SW 1271 (cell line): ENCODE measurements at regions not wholly inside any gene's neighbourhood (a gene's known extent, or its start where the extent isn't known, plus 50 kb on each side); places are given as distances from the start of the nearest gene placed in this dataset.
"Not testable (repeated sequence)": the region's sequence is repeated elsewhere in the genome, so short reads cannot be mapped to it uniquely, and the experiment has no call there.

Source experiments
- DNase-seq, 2 experiments: peaks; one replicate each; lab custom pipeline; 2025; lab: John Stamatoyannopoulos, UW

DNA sequence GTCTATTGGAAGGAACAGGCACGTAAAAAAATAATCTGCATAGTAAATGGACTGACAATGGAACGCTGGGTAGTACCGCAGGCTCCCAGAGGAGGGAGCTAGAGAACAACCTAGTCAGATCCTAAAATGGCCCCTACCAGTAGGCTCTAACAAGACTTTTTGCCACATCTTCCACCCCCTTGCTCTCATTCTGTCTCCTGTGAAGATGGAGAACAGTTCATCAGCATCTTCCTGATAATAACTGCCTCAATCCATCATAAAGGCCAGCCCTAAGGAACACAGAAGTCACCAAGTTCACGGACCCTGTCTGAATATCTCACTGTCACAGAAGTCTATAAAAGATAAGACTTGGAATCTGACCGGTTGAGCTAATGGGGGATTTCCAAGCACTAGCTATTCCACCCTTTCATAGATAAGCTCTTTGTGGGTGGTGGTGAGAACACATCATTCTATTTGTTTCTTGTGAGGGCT is 133.4 kb downstream of the SLC1A3 start:
- DNase-seq: peak; percentile 42 to 72

DNA sequence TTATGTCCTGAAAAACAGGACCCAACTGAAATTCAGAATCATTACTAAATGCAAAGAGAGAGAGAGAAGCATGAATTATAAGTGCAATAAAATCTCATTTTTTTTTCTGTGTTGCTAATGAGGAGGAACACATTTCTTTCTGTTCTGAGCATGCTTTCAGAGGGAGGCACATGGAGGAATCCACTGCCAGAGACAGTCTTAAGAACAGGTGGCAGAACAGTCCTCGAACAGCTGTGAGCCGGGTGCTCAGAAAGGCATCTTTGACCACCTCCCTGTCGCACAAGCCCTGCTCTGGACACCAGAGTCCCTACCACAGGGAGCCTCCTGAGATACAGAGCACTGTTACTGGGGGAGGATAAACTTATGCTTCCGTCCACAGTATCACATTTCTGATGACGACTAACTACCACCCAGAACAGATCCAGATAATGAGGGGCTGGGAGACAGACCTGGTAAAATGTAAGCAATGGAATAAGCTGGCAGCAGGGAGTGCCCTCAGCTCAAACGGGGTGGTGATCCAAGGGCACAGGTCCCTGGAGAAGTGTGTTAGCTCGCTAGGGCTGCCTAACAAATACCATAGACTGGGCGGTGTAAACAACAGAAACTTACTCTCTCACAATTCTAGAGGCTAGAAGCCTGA is 134.0 kb downstream of the SLC1A3 start:
- no peak for DNase-seq

DNA sequence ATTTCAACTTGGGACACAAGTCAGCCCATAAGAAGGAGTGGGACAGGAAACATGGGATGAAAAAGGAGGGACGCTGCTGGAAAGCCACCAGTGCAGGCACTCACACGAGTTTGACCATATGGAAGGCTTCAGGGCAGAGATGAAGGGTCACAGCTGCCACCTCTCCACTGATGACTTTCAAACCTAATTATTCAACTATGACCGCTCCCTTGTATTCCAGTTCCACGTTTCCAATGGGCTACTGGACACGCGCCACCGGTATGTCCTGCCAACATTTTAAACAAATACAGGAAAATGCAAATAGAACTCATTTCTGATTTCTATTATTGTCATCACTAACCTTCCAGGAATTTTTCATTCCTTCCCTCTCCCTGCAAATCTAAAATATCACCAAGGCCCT is 134.7 kb downstream of the SLC1A3 start:
- DNase-seq: no peak

DNA sequence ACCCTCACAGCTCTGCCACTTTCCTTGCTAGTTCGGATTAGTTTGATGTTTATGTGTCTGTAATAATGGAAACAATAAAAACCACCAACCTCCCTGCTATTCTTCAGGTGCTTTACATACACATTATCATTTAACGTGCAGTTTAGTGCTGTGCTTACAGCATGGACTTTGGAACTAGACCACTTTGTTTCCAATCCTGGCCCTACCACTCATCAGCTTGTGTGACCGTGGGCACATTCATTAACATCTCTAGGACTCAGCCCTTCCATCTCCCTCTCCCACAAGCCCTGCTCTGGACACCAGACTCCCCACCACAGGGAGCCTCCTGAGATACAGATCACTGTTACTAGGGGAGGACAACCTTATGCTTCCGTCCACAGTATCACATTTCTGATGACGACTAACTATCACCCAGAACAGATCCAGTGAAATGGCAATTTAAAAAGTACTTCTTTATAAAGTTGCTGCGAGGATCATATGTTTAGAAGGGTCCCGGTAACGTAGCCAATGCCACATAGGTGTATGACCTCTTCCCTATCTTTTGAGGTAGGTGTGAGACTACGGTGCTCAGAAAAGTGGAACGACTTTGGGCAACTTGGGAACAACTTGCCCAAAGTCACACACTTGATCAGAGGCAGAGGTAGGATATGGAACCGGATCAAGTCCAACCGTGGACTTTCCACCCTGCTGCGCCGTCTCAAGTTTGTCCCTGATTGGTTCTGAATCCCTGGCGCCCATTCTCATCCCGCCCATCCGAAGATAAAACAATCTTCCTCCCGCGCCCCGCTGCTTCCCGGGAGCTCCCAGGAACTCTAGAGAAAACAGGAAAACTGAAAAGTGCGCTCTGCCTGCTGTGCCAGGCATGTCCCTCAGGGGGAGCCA is 132.4 kb upstream of the NIPBL start:
- DNase-seq: peak; percentile 59 to 76

DNA sequence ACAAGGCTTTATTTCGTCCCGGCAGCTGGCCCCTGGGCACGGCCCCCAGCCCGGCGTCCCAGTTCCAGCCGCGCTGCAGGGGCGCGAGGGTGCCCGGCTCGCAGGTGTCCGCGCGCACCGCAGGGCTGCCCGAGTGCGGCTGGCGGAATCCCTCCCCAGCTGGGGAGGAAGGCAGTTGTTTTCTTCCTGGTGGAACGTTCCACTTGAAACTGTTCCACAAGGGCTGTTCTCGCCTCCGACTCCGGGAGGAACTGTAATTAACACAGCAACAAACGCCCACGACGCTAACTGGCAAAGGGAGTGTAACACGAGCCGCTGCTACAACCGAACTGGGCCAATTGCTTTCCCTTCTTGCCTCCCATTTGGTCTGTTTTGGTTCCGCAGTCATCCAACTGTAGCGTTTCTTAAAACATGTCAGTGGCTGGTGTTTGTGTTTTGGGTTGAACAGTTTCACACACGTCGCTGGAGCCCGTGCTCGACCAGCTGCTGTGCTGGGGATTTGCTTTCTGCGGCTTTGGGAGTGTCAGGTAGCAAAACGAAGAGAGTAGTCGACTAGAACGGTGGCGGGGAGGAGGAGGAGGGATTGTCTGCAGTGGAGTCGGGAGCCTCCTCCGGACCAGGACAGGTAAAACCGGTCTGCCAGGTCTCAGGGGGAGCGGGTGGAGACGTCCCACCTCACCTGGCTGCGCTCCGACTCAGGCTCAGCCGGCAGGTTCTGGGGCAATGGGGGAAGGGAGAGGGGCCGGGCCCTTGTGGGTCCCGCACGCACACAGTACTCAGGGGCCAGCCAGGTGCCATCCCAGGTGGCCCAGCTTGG is 131.6 kb upstream of the NIPBL start:
- DNase-seq: peak in 1 of 2 experiments; percentile 48

DNA sequence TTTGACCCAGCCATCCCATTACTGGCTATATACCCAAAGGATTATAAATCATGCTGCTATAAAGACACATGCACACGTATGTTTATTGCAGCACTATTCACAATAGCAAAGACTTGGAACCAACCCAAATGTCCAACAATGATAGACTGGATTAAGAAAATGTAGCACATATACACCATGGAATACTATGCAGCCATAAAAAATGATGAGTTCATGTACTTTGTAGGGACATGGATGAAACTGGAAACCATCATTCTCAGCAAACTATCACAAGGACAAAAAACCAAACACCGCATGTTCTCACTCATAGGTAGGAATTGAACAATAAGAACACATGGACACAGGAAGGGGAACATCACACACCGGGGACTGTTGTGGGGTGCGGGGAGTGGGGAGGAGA is 128.8 kb upstream of the NIPBL start:
- not testable (repeated sequence) for DNase-seq

DNA sequence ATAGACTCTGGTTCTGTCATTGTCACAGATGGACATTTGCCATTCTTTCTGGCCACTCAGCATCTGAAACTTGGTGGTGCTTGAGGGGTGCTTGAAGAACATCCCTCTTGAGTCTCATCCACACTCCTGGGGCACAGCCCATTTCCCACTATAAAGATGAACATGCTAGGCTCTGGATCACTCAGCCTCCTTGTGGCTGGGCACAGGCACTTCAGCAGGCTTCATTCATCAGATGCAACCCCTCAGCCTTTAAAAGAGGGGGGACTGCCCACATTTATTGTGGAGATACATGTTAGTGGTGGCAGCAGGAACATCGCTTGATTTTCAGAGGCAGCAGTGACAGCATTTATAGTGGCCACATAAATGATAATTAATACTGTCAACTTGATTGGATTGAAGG is 124.7 kb upstream of the NIPBL start:
- no peak for DNase-seq

DNA sequence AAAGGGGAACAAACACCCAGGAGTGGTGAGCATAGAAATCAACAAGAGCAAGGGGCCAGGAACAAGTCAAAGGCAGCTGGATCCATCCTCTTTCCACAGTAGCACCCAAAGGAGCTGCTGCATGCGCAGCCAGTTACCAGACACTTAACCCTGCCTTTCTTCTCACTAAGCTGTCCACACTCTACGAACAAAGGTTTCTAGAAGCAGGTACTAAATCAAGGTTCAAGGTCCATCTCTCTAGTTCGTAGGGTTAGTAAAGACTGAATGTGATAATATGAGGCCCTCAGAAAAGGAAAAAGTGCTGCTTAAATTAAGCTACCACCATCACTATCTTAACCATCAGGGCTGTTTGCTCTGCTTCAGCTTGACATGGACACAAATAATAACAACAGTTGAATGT is 121.2 kb upstream of the NIPBL start:
- DNase-seq: no peak

DNA sequence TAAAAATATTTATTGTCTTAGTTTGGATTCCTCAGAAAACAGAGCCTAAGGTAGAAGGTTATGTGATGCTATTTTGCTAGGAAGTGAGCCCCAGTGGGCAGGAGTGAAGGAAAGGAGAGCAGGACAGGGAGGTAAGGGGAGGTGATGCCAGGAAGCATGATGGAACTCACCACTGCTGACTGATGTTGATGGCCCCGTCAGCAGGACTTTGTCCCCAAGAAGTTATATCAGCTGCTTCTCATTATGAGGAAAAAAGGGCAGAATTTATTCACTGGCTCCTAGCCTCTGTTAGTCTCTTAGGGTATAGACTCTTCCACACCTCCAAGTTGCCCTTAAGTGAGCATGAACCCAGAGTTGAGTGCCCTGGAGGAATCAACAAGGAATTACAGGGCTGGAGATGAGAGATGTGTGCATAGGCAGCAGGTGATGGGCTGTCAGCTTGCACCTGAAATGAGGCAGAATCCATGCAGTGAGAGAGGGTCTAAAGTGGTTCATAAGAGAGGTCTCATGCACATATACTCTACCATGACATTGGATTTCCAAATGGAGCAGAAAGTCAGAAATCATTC is 120.6 kb upstream of the NIPBL start:
- no peak for DNase-seq

DNA sequence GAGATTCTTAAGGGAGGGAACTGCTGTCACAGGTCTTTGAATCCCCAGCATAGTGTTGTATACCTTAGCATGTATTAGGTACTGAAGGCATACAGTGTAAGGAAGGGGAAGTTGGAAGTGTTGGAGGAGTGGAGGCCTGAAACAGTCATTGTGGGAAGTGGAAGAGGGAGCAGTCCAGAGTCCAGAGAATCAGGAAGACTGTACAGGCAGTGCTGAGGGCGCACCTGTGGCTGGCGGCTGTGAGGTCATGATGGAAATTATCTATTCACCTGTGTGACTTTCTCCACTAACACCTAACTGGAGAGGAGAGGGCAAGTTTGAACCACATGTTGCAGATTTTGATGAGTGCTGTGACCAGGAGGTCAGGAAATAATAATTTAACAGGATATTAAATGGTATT is 119.7 kb upstream of the NIPBL start:
- no peak for DNase-seq

DNA sequence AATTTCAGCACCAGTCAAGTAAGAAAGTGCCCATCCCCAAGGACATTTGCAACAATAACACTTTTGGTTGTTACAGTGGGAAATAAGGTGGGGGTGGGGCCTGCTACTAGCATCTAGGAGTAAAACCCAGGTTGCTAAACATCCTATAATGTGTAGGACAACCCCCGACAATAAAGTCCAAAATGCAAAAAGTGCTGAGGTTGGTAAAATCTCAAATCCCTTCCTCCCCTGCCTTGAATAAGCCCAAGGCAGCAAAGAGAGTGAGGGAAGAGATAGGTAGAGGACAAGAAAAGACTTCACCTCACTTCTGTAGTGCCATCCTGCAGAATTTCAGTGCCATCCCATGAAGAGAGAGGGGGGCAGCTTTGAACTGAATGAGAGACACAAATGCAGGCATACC is 117.5 kb upstream of the NIPBL start:
- no peak for DNase-seq

DNA sequence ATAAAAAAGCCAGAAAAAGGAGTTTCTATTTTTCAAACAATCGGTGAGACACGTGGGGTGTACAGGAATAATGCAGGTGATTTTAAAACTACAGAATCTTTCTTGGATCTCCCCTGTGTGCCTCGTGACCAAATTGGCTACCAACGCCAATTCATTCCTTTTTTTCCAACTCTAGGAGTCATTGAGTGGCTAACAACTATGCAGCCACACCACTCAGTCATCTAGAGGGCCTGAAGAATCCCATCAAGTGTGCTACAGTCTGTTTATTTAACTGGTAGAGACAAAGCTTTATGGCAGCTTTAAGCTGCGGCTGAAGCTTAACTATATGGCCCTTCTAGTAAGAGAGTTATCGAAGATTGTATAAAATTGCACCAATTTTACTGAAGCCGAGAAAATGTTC is 113.1 kb upstream of the NIPBL start:
- no peak for DNase-seq

DNA sequence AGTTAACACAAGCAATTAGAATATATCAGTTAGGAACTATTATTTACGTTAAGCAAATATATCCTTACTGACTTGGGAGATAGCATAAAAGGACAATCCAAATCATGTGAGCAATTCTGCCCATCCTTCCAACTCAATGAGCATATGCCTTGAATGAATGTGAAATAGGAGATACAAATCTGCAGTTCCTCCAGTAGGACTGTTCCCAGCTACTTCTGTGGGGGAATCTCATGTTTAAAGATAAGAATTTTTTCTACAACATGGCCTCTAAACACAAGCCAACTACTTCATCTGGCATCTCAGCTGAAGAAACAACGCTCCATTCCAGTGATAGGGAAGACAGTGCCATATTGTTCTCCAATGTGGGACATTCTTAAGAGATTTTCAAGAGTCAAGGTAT is 110.7 kb upstream of the NIPBL start:
- no peak for DNase-seq

DNA sequence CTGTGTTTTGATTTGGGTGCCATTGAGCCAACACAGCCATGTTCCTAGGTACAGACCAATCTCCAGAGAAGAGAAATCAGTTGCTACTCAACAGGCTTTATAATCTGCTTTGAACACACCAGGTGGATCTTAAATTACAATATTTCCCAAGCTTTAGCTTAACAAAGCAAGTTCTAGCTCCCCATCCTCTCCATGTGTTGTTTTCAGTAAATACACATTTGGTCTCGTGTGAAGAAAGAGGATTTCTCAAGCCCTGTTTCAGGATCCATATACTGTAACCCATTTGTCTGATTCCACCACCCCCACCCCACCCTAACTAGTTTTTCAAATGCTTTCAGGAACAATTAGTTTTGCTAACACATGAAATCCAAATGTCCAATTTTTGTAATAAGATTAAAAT is 109.6 kb upstream of the NIPBL start:
- DNase-seq: no peak

DNA sequence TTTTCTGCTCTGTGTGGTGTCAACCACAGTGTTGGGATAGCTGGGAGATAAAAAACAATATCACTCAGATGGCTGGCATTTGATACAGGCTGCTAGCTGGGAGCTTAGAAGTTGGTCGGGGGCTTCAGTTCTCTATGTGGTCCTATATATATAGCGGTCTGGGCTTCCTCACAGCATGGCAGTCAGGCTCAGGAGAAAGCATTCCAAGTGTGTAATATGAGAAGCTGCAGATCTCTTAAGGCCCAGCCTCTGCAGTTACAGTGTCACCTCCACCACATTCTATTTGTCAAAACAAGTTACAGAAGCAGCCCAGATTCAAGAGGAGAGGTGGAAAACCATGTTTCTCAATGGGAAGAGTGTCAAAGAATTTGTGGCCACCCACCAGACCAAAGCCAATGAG is 108.1 kb upstream of the NIPBL start:
- no peak for DNase-seq

DNA sequence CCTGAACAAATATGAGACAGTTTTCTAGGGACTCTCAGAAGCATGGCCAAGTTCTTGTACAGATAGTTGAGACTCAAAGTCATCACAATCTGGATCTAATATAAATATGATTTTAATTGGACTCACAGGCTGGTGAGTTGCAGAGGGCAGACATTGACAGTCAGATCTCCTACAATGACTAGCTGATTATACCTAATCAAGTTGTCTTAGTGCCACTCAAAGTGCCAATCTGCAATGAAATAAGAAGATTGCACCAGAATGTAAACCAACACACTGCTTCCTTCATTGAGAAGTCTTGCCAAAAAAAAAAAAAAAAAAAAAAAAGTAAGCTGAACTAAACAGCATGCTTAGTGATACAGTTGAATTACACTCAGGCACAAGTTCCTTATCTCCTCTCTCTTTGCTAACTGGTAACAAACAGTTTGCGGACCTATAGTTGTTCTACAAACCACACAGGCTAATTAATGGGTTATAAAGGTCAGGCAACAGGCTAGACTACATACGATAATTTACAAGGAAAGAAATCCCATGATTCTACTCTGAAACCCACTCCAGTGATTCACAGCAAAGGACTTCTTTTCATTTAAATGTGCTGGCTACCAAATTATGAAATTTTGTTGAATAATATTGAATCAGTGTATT is 107.3 kb upstream of the NIPBL start:
- no peak for DNase-seq

DNA sequence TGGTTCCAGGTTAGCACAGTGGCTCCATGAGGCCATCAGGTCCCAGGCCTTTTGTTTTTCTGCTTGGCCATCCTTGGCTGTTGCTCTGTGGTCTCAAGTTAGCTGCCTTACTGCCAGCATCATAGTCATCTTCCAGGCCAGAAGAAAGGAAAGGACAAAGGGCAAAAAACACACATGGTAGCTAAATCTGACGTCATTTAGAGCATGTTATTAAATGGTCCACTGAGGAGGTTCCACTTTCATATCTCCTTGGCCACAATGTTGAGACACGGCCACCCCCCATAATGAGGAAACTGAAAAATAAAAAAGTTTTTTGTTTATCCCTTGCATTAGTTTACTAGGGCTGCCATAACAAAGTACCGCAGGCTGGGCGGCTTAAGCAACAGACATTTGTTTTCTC is 106.4 kb upstream of the NIPBL start:
- DNase-seq: no peak

DNA sequence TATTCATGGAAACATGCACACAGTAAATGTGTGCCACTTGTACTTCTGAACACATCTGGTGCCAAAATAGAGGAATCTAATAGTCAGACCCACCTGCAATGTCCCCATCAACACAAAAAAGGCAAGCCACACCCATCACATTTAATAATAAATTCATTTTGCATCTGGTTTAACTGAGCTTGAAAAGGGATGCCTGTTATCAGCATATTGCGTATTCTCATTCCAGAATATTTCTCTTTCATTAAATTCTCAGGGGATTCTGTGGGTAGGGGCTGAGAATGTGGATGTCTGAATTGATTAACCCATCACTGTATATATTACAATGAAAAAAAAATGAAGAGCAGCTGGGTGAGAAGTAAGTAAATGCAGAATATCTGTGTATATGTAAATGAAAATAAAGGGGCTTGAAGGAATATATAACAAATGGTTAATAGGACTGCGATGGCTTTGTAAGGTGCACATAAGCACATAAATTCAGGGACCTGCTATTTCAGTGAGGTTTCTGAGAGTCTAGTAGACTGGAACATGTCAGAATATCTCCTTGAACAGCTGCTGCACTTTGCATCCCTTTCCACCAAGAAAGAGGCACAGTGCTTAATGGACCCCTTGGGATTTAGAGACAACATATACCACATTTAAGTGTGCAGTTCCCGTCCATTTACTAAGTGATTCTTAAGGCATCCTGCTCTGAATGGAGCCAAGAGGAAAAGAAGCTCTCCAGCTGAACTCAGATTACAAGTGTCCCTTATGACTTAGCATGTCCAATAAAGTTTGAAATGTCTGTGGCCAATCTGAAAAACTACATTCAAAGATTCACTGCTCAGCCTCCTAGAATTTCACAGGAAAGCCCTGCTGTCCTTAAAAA is 104.1 kb upstream of the NIPBL start:
- no peak for DNase-seq

DNA sequence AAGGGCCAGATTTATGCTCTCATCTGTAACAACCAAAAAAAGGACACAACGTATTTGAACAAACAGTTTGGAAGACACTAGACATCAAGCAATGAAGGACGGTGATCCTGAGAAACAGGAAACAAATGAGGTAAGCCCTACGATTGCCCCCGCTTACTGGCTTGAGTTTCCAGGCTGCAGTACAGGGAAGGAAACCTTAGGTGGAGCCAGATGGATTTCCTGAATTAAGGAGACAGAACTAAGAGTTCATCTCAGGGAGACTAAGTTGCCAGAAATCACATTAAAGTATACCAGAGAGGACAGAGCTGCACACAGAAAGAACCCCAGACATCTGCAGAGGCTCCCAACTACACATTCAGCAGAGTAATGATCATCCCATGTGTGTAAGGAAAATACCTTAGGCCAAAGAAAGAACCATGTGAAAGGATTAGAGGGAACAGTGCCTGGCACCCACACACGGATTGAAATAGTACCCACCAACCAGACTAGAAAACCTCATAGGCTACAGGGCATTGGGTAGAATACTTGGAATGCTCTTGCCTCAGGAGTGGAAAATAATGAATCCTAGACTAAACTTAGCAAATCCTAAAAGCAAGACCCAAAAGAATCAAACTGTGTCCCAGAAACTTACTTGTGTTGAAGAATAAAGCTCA is 99.3 kb upstream of the NIPBL start:
- DNase-seq: peak in 1 of 2 experiments; percentile 27

DNA sequence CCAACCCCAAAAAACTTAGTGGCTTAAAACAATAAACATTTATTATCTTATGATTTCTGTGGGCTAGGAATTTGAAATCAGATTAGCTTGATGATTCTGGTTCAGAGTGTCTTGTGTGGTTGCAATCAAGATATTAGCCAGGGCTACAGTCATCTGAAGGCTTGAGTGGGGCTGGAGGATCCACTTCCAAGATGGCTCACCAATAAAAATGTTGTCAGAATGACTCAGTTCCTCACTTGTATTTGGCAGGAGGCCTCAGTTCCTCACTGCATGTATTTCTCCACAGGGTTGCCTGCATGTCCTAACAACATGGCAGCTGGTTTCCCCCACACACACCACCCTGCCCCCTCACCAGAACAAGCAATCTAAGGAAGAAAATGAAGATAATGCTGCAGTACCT is 98.2 kb upstream of the NIPBL start:
- DNase-seq: no peak
